Rectal smooth muscle tissue (tissue), 1 donor: ENCODE measurements at regions not wholly inside any gene's neighbourhood (a gene's known extent, or its start where the extent isn't known, plus 50 kb on each side); places are given as distances from the start of the nearest gene placed in this dataset.

ENCODE experiments used
- H3K27ac ChIP-seq: one replicate; pipeline ENCODE4 v1.7.0; 2013; ENCODE audit warnings: low read depth, low read length, inconsistent platforms
- H3K27me3 ChIP-seq: one replicate; pipeline ENCODE4 v1.7.0; 2013; ENCODE audit warnings: low read length; ENCODE audit not compliant: control insufficient read depth, insufficient read depth
- H3K36me3 ChIP-seq: one replicate; pipeline ENCODE4 v1.7.0; 2013; ENCODE audit warnings: low read length; ENCODE audit not compliant: control insufficient read depth, insufficient read depth
- H3K4me1 ChIP-seq: one replicate; pipeline ENCODE4 v1.7.0; 2013; ENCODE audit warnings: low read length; ENCODE audit not compliant: control insufficient read depth, insufficient read depth
- H3K4me3 ChIP-seq: one replicate; pipeline ENCODE4 v1.7.0; 2013; ENCODE audit warnings: low read length
- H3K9ac ChIP-seq: one replicate; pipeline ENCODE4 v1.7.0; 2013; ENCODE audit warnings: low read length

- Histone ChIP-seq H3K36me3 (no peaks in the 10 kb centered on the region), H3K4me3 (no peak overlapping the region), H3K27ac (no peak overlapping the region), H3K27me3 (no peaks in the 10 kb centered on the region), H3K9ac (no peak overlapping the region), H3K4me1 (peaks cover 2% of the 10 kb centered on the region)
Measured at GRCh38 chr5:118258223-118258622, 730.1 kb downstream of the DTWD2 start.

GRCh38 chr5:118257066-118257465 lies 731.3 kb downstream of the DTWD2 start:
- H3K4me1 ChIP-seq, result peaks cover 2% of the 10 kb centered on the region
- no peaks in the 10 kb centered on the region for H3K27me3 ChIP-seq
- no peak overlapping the region for H3K4me3 ChIP-seq
- H3K27ac ChIP-seq, result no peak overlapping the region
- no peaks in the 10 kb centered on the region for H3K36me3 ChIP-seq
- no peak overlapping the region for H3K9ac ChIP-seq

GRCh38 chr5:118253225-118254061 lies 734.9 kb downstream of the DTWD2 start:
- no peaks in the 10 kb centered on the region for H3K27me3 ChIP-seq
- no peak overlapping the region for H3K27ac ChIP-seq
- H3K36me3 ChIP-seq, result no peaks in the 10 kb centered on the region
- peaks cover 2% of the 10 kb centered on the region for H3K4me1 ChIP-seq
- H3K4me3 ChIP-seq, result no peak overlapping the region
- H3K9ac ChIP-seq, result no peak overlapping the region

DNA sequence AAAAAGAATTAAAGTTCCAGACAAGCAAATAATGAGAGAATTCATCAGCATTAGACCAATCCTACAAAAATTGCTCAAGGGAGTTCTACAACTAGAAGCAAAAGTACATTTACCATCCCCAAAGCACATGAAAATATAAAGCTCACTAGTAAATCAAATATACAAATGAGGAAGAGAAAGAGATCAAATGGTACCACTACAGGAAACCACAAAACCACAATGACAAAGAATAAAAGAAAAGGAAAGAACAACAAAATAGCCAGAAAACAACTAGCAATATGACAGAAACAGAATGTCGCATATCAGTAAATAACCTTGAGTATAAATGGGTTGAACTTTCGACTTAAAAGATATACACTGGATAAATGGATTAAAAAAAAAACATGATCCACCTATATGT lies 739.0 kb downstream of the DTWD2 start:
- H3K9ac ChIP-seq, result no peak overlapping the region
- no peaks in the 10 kb centered on the region for H3K27me3 ChIP-seq
- no peak overlapping the region for H3K27ac ChIP-seq
- no peak overlapping the region for H3K4me3 ChIP-seq
- H3K36me3 ChIP-seq, result no peaks in the 10 kb centered on the region
- H3K4me1 ChIP-seq, result peaks cover 2% of the 10 kb centered on the region

DNA sequence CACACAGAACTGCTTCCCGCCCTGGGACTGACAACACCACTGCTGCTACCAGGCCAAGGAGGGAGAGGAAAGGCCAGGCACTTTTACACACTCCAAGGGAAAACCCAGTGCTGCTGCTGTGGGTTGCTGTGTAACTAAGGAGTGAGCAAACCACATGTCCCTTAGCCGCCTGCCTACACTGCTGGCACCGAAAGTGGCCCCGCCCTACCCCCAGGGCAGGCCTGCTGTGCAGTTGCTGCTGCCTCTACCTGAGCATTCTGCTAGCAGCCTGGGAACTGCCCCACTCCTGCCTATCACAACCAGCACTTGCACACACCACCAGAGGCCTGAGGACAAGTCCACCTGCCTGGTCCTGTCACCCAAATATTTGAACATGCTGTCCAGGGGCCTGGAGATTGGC lies 740.9 kb downstream of the DTWD2 start:
- no peaks in the 10 kb centered on the region for H3K27me3 ChIP-seq
- H3K9ac ChIP-seq, result no peak overlapping the region
- no peaks in the 10 kb centered on the region for H3K4me1 ChIP-seq
- H3K27ac ChIP-seq, result no peak overlapping the region
- H3K4me3 ChIP-seq, result no peak overlapping the region
- H3K36me3 ChIP-seq, result no peaks in the 10 kb centered on the region

DNA sequence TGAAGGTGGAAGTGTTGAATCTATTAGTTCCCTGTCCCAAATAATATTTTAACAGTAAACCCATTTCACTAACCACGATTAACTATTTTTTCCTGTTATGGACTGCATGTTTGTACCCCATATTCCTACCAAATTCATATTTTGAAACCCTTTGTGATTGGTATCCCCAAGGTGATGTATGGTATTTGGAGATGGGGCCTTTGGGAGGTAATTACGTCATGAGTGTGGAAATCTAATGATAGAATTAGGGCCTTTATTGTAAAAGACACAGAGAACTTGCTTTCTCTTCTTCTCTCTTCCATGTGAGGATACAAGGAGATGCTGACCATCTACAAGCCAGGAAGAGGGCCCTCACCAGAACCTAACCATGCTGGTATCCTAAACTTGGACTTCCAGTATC lies 744.7 kb downstream of the DTWD2 start:
- no peaks in the 10 kb centered on the region for H3K4me1 ChIP-seq
- no peak overlapping the region for H3K9ac ChIP-seq
- H3K4me3 ChIP-seq, result no peak overlapping the region
- no peak overlapping the region for H3K27ac ChIP-seq
- H3K36me3 ChIP-seq, result no peaks in the 10 kb centered on the region
- no peaks in the 10 kb centered on the region for H3K27me3 ChIP-seq

- H3K36me3 ChIP-seq, result no peaks in the 10 kb centered on the region
- H3K4me1 ChIP-seq, result no peaks in the 10 kb centered on the region
- no peak overlapping the region for H3K27ac ChIP-seq
- H3K27me3 ChIP-seq, result no peaks in the 10 kb centered on the region
- H3K9ac ChIP-seq, result no peak overlapping the region
- H3K4me3 ChIP-seq, result no peak overlapping the region
Measured at GRCh38 chr5:118243068-118243467, 745.3 kb downstream of the DTWD2 start.

DNA sequence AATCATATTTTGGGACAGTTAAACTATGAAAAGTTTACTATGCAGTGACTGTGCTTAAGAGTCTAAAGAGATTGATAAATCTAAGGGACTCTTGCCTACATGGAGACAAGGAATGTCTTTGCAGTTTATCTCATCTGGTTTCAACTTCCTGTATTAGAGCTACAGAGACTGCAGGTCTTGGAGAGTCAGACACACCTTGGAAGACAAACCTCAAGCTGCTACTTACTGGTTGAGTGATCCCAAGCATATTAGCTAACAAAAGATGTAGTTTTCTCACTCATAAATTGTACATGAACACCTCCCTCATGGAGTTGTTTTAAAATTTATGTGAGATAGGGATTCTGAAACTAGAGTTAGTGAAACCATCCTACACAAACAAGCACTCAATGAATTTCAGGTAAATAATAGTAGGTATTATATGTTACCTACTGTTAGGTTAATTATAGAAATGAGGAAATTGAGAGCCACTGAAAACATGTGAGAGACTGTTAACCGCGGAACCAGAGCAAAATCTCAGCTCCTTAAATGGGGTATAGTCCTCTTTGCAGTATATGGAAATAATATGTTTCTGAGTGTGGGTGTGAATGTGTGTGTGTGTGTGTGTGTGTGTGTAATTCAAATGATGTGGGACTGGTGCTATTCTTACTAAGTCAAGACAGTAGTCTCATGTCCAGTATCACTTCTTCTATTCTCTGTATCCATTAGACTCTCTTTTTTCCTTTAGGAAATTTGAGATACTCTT lies 752.1 kb downstream of the DTWD2 start:
- Histone ChIP-seq H3K27ac (no peak overlapping the region), H3K4me1 (no peaks in the 10 kb centered on the region), H3K36me3 (no peaks in the 10 kb centered on the region), H3K9ac (no peak overlapping the region), H3K4me3 (no peak overlapping the region), H3K27me3 (no peaks in the 10 kb centered on the region)

DNA sequence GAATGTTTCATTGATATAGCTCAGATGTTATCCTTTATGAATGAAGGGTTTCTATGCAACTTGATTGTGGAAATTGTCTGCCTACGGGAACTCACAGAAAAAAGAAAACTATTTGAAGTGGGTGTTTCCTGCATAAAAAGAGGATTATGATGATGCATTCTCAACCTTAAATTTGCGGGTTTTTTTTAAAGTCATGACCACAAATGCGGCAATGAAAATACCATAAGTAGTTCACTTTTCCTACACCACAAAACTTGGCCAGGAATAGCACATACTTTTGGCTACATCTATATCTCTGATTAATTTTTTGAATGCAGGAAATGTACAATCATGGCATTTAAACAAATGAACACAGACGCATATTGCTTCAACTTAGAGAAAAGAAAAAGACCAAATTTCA lies 754.7 kb downstream of the DTWD2 start:
- Histone ChIP-seq H3K4me3 (no peak overlapping the region), H3K9ac (no peak overlapping the region), H3K36me3 (no peaks in the 10 kb centered on the region), H3K4me1 (no peaks in the 10 kb centered on the region), H3K27me3 (no peaks in the 10 kb centered on the region), H3K27ac (no peak overlapping the region)

- Histone ChIP-seq H3K36me3 (no peaks in the 10 kb centered on the region), H3K4me3 (no peak overlapping the region), H3K9ac (no peak overlapping the region), H3K27ac (no peak overlapping the region), H3K4me1 (no peaks in the 10 kb centered on the region), H3K27me3 (no peaks in the 10 kb centered on the region)
Measured at GRCh38 chr5:118228489-118228888, 759.9 kb downstream of the DTWD2 start.

DNA sequence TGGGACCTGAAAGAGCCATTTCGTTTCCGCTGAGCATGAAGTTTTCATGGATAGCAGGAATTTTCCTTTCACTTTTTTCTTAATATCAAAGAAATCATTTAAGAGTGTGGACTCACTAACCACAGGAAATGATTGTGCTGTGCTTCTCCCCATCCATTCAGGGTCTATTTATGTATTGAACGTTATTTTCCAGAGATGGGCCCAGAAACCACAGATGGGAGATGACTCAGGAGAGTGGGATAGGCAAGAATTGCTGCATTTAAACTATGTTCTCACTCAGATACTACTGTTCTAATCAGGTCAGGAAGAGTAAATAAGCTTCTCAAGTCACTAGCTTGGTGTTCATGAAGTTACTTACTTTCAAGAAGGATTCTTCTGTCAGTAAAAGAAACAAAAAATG lies 763.8 kb downstream of the DTWD2 start:
- Histone ChIP-seq H3K9ac (no peak overlapping the region), H3K36me3 (no peaks in the 10 kb centered on the region), H3K27me3 (no peaks in the 10 kb centered on the region), H3K4me1 (no peaks in the 10 kb centered on the region), H3K27ac (no peak overlapping the region), H3K4me3 (no peak overlapping the region)

GRCh38 chr5:118220556-118221195 lies 767.7 kb downstream of the DTWD2 start:
- Histone ChIP-seq H3K27me3 (no peaks in the 10 kb centered on the region), H3K27ac (no peak overlapping the region), H3K36me3 (no peaks in the 10 kb centered on the region), H3K4me3 (no peak overlapping the region), H3K4me1 (no peaks in the 10 kb centered on the region), H3K9ac (no peak overlapping the region)
